HG03139 (cell line): ENCODE measurements at regions not wholly inside any gene's neighbourhood (a gene's known extent, or its start where the extent isn't known, plus 50 kb on each side); places are given as distances from the start of the nearest gene placed in this dataset.

Experiments
- ATAC-seq: cut with Tn5 transposase; IDR thresholded peaks from one replicate; pipeline ENCODE4 v1.9.1; 2021; ENCODE audit not compliant: unreplicated experiment

GRCh38 chr5:34582371-34582770, 73.8 kb upstream of the RAI14 start:
- no peak for ATAC-seq

- no peak for ATAC-seq
Observed at GRCh38 chr5:34583167-34583566, 73.0 kb upstream of the RAI14 start.

GRCh38 chr5:34584165-34584564, 72.0 kb upstream of the RAI14 start:
- no peak for ATAC-seq

GRCh38 chr5:34585601-34586104, 70.5 kb upstream of the RAI14 start:
- ATAC-seq = no peak

GRCh38 chr5:34586117-34586885, 69.8 kb upstream of the RAI14 start:
- no peak for ATAC-seq

GRCh38 chr5:34587355-34588241, 68.5 kb upstream of the RAI14 start:
- no peak for ATAC-seq

- ATAC-seq = no peak
Observed at GRCh38 chr5:34589832-34590231, 66.3 kb upstream of the RAI14 start.

GRCh38 chr5:34591723-34592122, 64.4 kb upstream of the RAI14 start:
- no peak for ATAC-seq

GRCh38 chr5:34597034-34598027, 58.8 kb upstream of the RAI14 start:
- ATAC-seq = no peak

GRCh38 chr5:34598177-34598794, 57.8 kb upstream of the RAI14 start:
- no peak for ATAC-seq

- no peak for ATAC-seq
Observed at GRCh38 chr5:34599471-34600117, 56.5 kb upstream of the RAI14 start.

GRCh38 chr5:34600118-34600493, 56.0 kb upstream of the RAI14 start:
- ATAC-seq = no peak

GRCh38 chr5:34603378-34603777, 52.8 kb upstream of the RAI14 start:
- ATAC-seq = no peak

GRCh38 chr5:34604119-34604675, 51.9 kb upstream of the RAI14 start:
- ATAC-seq = no peak

GRCh38 chr5:34606101-34606500, 50.0 kb upstream of the RAI14 start:
- ATAC-seq = no peak
